ENCODE measurements at regions not wholly inside any gene's neighbourhood (a gene's known extent, or its start where the extent isn't known, plus 50 kb on each side); places are given as distances from the start of the nearest gene placed in this dataset.

DNA sequence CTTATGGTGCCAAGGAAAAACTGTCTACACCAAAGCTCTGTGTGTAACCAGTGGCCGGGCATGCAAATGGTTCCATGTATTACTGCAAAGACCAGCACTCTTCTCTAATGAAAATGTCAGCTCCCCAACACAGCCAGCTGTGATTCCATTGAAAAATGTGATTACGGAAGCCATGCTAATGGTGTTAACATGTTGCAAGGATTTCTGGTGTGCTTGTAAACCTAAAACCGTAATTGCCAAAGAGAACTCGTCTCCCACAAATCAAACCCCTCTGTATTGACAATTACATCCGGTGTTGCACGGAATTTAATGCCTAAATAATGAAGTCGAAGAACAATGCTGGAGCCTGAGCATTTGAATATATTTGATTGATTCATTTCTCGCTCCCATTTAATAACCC, 351.7 kb downstream of the NPIPA8 start:
- TF ChIP-seq, protein P1, sequence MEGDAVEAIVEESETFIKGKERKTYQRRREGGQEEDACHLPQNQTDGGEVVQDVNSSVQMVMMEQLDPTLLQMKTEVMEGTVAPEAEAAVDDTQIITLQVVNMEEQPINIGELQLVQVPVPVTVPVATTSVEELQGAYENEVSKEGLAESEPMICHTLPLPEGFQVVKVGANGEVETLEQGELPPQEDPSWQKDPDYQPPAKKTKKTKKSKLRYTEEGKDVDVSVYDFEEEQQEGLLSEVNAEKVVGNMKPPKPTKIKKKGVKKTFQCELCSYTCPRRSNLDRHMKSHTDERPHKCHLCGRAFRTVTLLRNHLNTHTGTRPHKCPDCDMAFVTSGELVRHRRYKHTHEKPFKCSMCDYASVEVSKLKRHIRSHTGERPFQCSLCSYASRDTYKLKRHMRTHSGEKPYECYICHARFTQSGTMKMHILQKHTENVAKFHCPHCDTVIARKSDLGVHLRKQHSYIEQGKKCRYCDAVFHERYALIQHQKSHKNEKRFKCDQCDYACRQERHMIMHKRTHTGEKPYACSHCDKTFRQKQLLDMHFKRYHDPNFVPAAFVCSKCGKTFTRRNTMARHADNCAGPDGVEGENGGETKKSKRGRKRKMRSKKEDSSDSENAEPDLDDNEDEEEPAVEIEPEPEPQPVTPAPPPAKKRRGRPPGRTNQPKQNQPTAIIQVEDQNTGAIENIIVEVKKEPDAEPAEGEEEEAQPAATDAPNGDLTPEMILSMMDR (conservative IDR thresholded peaks at IDR 0.05; ENCODE audit: low read length), result no peak
- no peak for TF ChIP-seq EZH2phosphoT487 (IDR thresholded peaks at IDR 0.05; ENCODE audit: borderline replicate concordance, low read depth, low read length)
